GM23338 (cell line): ENCODE measurements at regions not wholly inside any gene's neighbourhood (a gene's known extent, or its start where the extent isn't known, plus 50 kb on each side); places are given as distances from the start of the nearest gene placed in this dataset.

Experiments used
- ATAC-seq: fragments of 200-7000 bp; cut with Tn5 transposase; 3 replicates; pipeline ENCODE4 v1.9.1; 2020
- DNase-seq: peaks from one replicate; pipeline ENCODE4 v3.0.0-alpha.2; 2015; ENCODE audit warnings: low spot score
- H2AFZ ChIP-seq: fragments of 200-600 bp; sonication (generic); 2 replicates; pipeline ENCODE4 v1.8.0; 2016; ENCODE audit warnings: antibody characterized with exemption, mild to moderate bottlenecking, moderate library complexity
- H3F3A ChIP-seq: fragments of 200-600 bp; sonication (generic); replicated peaks from 2 replicates; pipeline ENCODE4 v1.8.0; 2017; ENCODE audit warnings: antibody characterized with exemption, mixed run types, low read depth
- H3K27ac ChIP-seq: fragments of 200-600 bp; sonication (generic); 2 replicates; pipeline ENCODE4 v1.6.1; 2016; ENCODE audit warnings: low read depth
- H3K27me3 ChIP-seq: fragments of 200-600 bp; sonication (generic); 2 replicates; pipeline ENCODE4 v1.8.0; 2016; ENCODE audit warnings: mild to moderate bottlenecking, mixed run types, moderate library complexity; ENCODE audit not compliant: insufficient read depth
- H3K36me3 ChIP-seq: fragments of 200-600 bp; sonication (generic); 2 replicates; pipeline ENCODE4 v1.8.0; 2016; ENCODE audit warnings: mild to moderate bottlenecking; ENCODE audit not compliant: insufficient read depth
- H3K4me1 ChIP-seq: fragments of 200-600 bp; sonication (generic); 2 replicates; pipeline ENCODE4 v1.8.0; 2016; ENCODE audit warnings: mild to moderate bottlenecking, moderate library complexity; ENCODE audit not compliant: insufficient read depth
- H3K4me2 ChIP-seq: fragments of 200-600 bp; sonication (generic); 2 replicates; pipeline ENCODE4 v1.7.1; 2017; ENCODE audit warnings: mixed run types
- H3K4me3 ChIP-seq: fragments of 200-600 bp; sonication (generic); 2 replicates; pipeline ENCODE4 v1.6.1; 2016; ENCODE audit warnings: mixed run types
- H3K79me2 ChIP-seq: fragments of 200-600 bp; sonication (generic); replicated peaks from 2 replicates; pipeline ENCODE4 v1.8.0; 2017; ENCODE audit warnings: mild to moderate bottlenecking; ENCODE audit not compliant: insufficient read depth
- H3K9me2 ChIP-seq: fragments of 200-600 bp; sonication (generic); 2 replicates; pipeline ENCODE4 v1.8.0; 2017; ENCODE audit not compliant: insufficient read depth
- H4K20me1 ChIP-seq: fragments of 200-600 bp; sonication (generic); replicated peaks from 2 replicates; pipeline ENCODE4 v1.8.0; 2017; ENCODE audit warnings: mild to moderate bottlenecking; ENCODE audit not compliant: insufficient read depth
- H3K27ac Mint-ChIP-seq: 2 replicates; pipeline ENCODE4 v1.8.0; 2020; ENCODE audit warnings: inconsistent platforms, mild to moderate bottlenecking, moderate library complexity, mixed read lengths
- H3K27me3 Mint-ChIP-seq: 3 replicates; pipeline ENCODE4 v1.8.0; 2022; ENCODE audit warnings: low read depth, mild to moderate bottlenecking, moderate library complexity, mixed read lengths, inconsistent platforms; ENCODE audit not compliant: insufficient read depth, poor library complexity
- H3K36me3 Mint-ChIP-seq: 3 replicates; pipeline ENCODE4 v1.8.0; 2021; ENCODE audit warnings: low read depth, mild to moderate bottlenecking, inconsistent platforms, moderate library complexity, mixed read lengths
- H3K4me1 Mint-ChIP-seq: 3 replicates; pipeline ENCODE4 v1.8.0; 2020; ENCODE audit warnings: mild to moderate bottlenecking, inconsistent platforms, mixed read lengths
- H3K4me3 Mint-ChIP-seq: 3 replicates; pipeline ENCODE4 v1.8.0; 2021; ENCODE audit warnings: moderate library complexity, mild to moderate bottlenecking, inconsistent platforms, mixed read lengths
- H3K9me3 Mint-ChIP-seq: 3 replicates; pipeline ENCODE4 v1.8.0; 2020; ENCODE audit warnings: moderate library complexity, mild to moderate bottlenecking, inconsistent platforms, mixed read lengths
- CREB1 ChIP-seq: fragments of 250-450 bp; sonication (Bioruptor Pico); IDR thresholded peaks from 2 replicates; pipeline ENCODE4 v1.5.0; 2020; ENCODE audit warnings: low read depth, mild to moderate bottlenecking, moderate library complexity
- CTCF ChIP-seq, 2 experiments: fragments of 200-600 bp in 1 of 2; sonication (generic) in 1 of 2; conservative IDR thresholded peaks; 2 replicates each; pipeline versions ENCODE4 v1.5.1 to v1.6.1; 2016 to 2017; ENCODE audit warnings: antibody characterized with exemption in 2 of 2, low read depth in 2 of 2, mild to moderate bottlenecking in 2 of 2, moderate library complexity in 1 of 2
- ETS1 ChIP-seq: IDR thresholded peaks from 2 replicates; pipeline ENCODE4 v1.6.1; 2016; ENCODE audit warnings: antibody characterized with exemption
- EZH2 ChIP-seq: fragments of 200-600 bp; sonication (generic); IDR thresholded peaks from one replicate; pipeline ENCODE4 v1.8.0; 2017; ENCODE audit warnings: antibody characterized with exemption, mild to moderate bottlenecking, low read depth; ENCODE audit not compliant: unreplicated experiment
- EZH2phosphoT487 ChIP-seq: fragments of 200-600 bp; sonication (generic); IDR thresholded peaks from one replicate; pipeline ENCODE4 v1.8.1; 2018; ENCODE audit warnings: antibody characterized with exemption; ENCODE audit not compliant: unreplicated experiment
- JUNB ChIP-seq: IDR thresholded peaks from one replicate; pipeline ENCODE4 v1.6.1; 2016; ENCODE audit warnings: antibody characterized with exemption; ENCODE audit not compliant: unreplicated experiment
- POLR2AphosphoS5 ChIP-seq: IDR thresholded peaks from 2 replicates; pipeline ENCODE4 v1.6.1; 2016; ENCODE audit warnings: antibody characterized with exemption, low read depth
- REST ChIP-seq: IDR thresholded peaks from one replicate; pipeline ENCODE4 v1.6.1; 2018; ENCODE audit warnings: antibody characterized with exemption; ENCODE audit not compliant: unreplicated experiment
- STAT1 ChIP-seq: IDR thresholded peaks from one replicate; pipeline ENCODE4 v1.6.1; 2016; ENCODE audit warnings: antibody characterized with exemption; ENCODE audit not compliant: unreplicated experiment
- ZNF114 ChIP-seq: fragments of 250-450 bp; sonication (Bioruptor Pico); IDR thresholded peaks from 2 replicates; pipeline ENCODE4 v1.5.0; 2020; ENCODE audit warnings: mild to moderate bottlenecking, moderate library complexity

GRCh38 chr9:28662675-28663074, 1089.4 kb upstream of the C9orf72 start:
- DNase-seq (no peak), ATAC-seq (no peak)
- Mint-ChIP-seq H3K4me1 (no peaks in the 10 kb centered on the region; the same call in 2 of the 3 replicates), H3K27ac (no peak overlapping the region), H3K27me3 (peaks cover 1% of the 10 kb centered on the region), H3K4me3 (no peak overlapping the region), H3K9me3 (no peaks in the 10 kb centered on the region), H3K36me3 (no peaks in the 10 kb centered on the region)
- H3K4me2 ChIP-seq: no peak overlapping the region
- TF ChIP-seq CREB1 (CRISPR knock-in tag): no peak
- TF ChIP-seq ETS1: no peak
- TF ChIP-seq REST: no peak
- TF ChIP-seq JUNB: no peak
- no peak overlapping the region for H3K4me3 ChIP-seq
- H3F3A ChIP-seq: no peaks in the 10 kb centered on the region
- H3K4me1 ChIP-seq: no peaks in the 10 kb centered on the region
- no peak overlapping the region for H3K27ac ChIP-seq
- H2AFZ ChIP-seq: no peak overlapping the region
- H3K9me2 ChIP-seq: no peaks in the 10 kb centered on the region
- no peaks in the 10 kb centered on the region for H4K20me1 ChIP-seq
- no peaks in the 10 kb centered on the region for H3K27me3 ChIP-seq
- no peaks in the 10 kb centered on the region for H3K36me3 ChIP-seq
- H3K79me2 ChIP-seq: no peaks in the 10 kb centered on the region

- no peaks in the 10 kb centered on the region for H3K9me3 Mint-ChIP-seq
- H4K20me1 ChIP-seq: no peaks in the 10 kb centered on the region
- no peaks in the 10 kb centered on the region for H3K4me1 ChIP-seq
- H2AFZ ChIP-seq: no peak overlapping the region
- H3K4me3 Mint-ChIP-seq: no peak overlapping the region
- no peaks in the 10 kb centered on the region for H3K27me3 ChIP-seq
- ATAC-seq (no peak), DNase-seq (no peak)
- H3K36me3 ChIP-seq: no peaks in the 10 kb centered on the region
- peaks cover 1% of the 10 kb centered on the region for H3K27me3 Mint-ChIP-seq
- H3K9me2 ChIP-seq: no peaks in the 10 kb centered on the region
- H3K79me2 ChIP-seq: no peaks in the 10 kb centered on the region
- no peak overlapping the region for H3K27ac Mint-ChIP-seq
- H3K4me1 Mint-ChIP-seq: no peaks in the 10 kb centered on the region
- no peak overlapping the region for H3K27ac ChIP-seq
- H3K4me2 ChIP-seq: no peak overlapping the region
- H3K36me3 Mint-ChIP-seq: no peaks in the 10 kb centered on the region
- H3K4me3 ChIP-seq: no peak overlapping the region
- H3F3A ChIP-seq: no peaks in the 10 kb centered on the region
- TF ChIP-seq POLR2AphosphoS5 (no peak), ETS1 (no peak), ZNF114 (CRISPR knock-in tag) (no peak), STAT1 (no peak), EZH2 (no peak), CTCF (conservative IDR thresholded peaks at IDR 0.05; ENCODE audit: low read depth in 2 of 2) (no peak), EZH2phosphoT487 (no peak)
Observed at GRCh38 chr9:28668158-28668557, 1094.9 kb upstream of the C9orf72 start.
